Heart left ventricle (tissue), 13 donors: ENCODE measurements at regions not wholly inside any gene's neighbourhood (a gene's known extent, or its start where the extent isn't known, plus 50 kb on each side); places are given as distances from the start of the nearest gene placed in this dataset.

Experiments used
- CTCF ChIP-seq, 12 donors: fragments of 200-600 bp; sonication (generic) in 4 of 12; IDR thresholded peaks; one replicate each; pipeline versions ENCODE4 v1.5.0 to v1.8.0; 2018 to 2022; ENCODE audit warnings: antibody characterized with exemption in 12 of 12, mild to moderate bottlenecking in 5 of 12
- POLR2A ChIP-seq, 2 donors: fragments of 450-650 bp; IDR thresholded peaks; one replicate each; pipeline ENCODE4 v1.6.1; 2017; ENCODE audit warnings: antibody characterized with exemption in 2 of 2, mild to moderate bottlenecking in 2 of 2, moderate library complexity in 2 of 2
- donor health status: ischemic (EF 13 %, LVEDD 7.1; RV severe dilation, severe dysfunction).
- donor health status: DM: no; HTN: yes; CAD: no.
- donor health status: DM: no; HTN: no; CAD: no.
- donor health status: ischemic (EF 25% LVEDD 6.9; RV normal size, moderate dysfunction).
- donor health status: ischemic (EF 25% LVEDD 5.7; RV mildly dilated, moderate dysfunction).
- donor health status: ischemic (EF 35%, LVEDD 5.7; RV mildly dilated, moderate dysfunction).
- donor health status: nonischemic (EF 11% LVEDD 7.7; RV severe dilation, severe dysfunction).
- donor health status: DM: yes; HTN: yes; CAD: no.
- donor health status: PGD.
- donor health status: ischemic (EF 29% LVEDD 5.4; RV normal size, mild dysfunction).
- donor health status: nonischemic (EF 23%, LVEDD 6.1; RV moderate dilation, normal function).

- TF ChIP-seq CTCF (IDR thresholded peaks at IDR 0.05) (no peak), POLR2A (IDR thresholded peaks at IDR 0.05) (no peak)
Observed at GRCh38 chr7:41536122-41536872, 166.6 kb downstream of the INHBA start.
